ENCODE measurements at regions not wholly inside any gene's neighbourhood (a gene's known extent, or its start where the extent isn't known, plus 50 kb on each side); places are given as distances from the start of the nearest gene placed in this dataset.

DNA sequence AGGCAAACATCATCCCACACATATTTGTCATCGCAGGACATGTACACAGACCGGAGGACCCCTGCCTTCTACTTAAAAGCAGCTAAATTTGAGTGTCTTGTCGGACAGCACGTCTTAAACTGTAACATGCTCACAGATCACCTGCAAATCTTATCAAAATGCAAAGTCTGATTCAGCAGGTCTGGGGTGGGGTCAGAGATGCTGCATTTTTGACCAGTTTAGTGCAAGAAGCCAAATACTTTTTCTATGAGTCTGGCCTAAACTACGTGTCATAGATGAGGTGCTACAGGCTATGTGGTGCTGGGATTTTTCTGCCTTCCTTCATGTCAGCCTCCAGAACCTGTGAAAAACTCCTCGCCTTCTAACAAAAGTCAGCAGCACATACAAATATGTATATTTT is 178.8 kb upstream of the LHX5 start:
- DNase-seq, result no peak
- peaks cover 0 to 69% (median 0%) of the 10 kb centered on the region in 4 donors for H3K27me3 ChIP-seq
- H3K4me1 ChIP-seq, result no peaks in the 10 kb centered on the region
- H3K4me3 ChIP-seq, result no peak overlapping the region
- no peak overlapping the region for H3K27ac ChIP-seq
- H3K36me3 ChIP-seq, result no peaks in the 10 kb centered on the region
- intact Hi-C loops (cut with DNase I), result no loop called here
- 54 to 55% methylated on average over 6 of the region's 6 CpGs for WGBS, 2 donors
- H3K9me3 ChIP-seq, result peaks cover 0 to 5% (median 0%) of the 10 kb centered on the region in 3 donors
- TF ChIP-seq POLR2A (IDR thresholded peaks at IDR 0.05), result no peak
- TF ChIP-seq, protein P1, sequence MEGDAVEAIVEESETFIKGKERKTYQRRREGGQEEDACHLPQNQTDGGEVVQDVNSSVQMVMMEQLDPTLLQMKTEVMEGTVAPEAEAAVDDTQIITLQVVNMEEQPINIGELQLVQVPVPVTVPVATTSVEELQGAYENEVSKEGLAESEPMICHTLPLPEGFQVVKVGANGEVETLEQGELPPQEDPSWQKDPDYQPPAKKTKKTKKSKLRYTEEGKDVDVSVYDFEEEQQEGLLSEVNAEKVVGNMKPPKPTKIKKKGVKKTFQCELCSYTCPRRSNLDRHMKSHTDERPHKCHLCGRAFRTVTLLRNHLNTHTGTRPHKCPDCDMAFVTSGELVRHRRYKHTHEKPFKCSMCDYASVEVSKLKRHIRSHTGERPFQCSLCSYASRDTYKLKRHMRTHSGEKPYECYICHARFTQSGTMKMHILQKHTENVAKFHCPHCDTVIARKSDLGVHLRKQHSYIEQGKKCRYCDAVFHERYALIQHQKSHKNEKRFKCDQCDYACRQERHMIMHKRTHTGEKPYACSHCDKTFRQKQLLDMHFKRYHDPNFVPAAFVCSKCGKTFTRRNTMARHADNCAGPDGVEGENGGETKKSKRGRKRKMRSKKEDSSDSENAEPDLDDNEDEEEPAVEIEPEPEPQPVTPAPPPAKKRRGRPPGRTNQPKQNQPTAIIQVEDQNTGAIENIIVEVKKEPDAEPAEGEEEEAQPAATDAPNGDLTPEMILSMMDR (IDR thresholded peaks at IDR 0.05), result no peak

DNA sequence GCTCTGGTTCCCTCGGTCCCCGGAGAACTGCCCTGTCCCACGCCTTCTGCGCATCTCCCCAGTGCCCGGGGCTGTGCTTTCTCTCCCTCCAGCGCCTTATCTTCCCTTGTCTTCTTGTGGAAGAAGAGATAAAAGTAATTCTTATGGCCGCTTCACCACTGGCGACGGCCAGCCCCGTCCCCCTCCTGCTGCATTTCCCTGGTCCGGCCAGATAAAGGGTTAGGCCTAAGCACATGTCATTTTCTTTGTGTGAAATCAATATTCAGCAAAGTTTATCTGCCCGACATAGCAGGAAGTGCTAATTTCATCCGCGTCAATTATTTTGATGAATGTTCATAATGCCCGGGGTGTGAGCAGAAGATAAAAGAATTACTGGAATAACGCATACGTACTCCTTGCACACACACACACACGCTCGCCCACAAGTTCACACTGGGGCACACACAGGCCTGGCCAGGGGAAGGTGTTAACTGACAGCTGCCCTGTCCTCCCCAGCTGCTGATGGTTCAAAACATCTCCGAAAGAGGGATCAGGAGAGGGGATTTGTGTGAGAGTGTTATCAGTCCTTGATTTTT is 177.7 kb upstream of the LHX5 start:
- intact Hi-C loops (cut with DNase I), result no loop called here
- Histone ChIP-seq H3K4me3 (no peak overlapping the region), H3K27ac (no peak overlapping the region), H3K9me3 (no peaks in the 10 kb centered on the region), H3K4me1 (no peaks in the 10 kb centered on the region), H3K27me3 (peaks cover 0 to 81% (median 0%) of the 10 kb centered on the region in 4 donors), H3K36me3 (no peaks in the 10 kb centered on the region)
- 39 to 42% methylated on average over 20 of the region's 20 CpGs for WGBS, 2 donors
- DNase-seq, result no peak
- no peak for TF ChIP-seq POLR2A (IDR thresholded peaks at IDR 0.05)
- TF ChIP-seq, protein P1 (IDR thresholded peaks at IDR 0.05), result no peak

DNA sequence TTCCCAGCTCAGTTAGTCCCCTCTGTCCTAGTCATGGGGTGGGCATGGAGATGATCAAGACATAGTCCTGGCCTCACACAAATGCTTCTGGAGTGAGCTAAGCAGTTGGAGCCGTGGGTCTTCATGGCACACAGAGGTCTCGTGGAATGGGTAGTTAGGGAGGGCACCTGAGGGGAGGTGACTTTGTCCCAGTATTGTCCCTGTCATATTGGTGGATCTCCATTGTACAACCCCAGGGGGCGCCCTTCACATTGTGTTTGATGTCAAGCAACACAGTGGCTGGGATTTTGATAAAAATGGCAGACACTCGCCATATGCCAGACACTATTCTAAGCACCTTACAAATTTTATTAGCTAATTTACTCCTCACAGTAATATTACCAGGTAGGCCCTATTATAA is 175.4 kb upstream of the LHX5 start:
- WGBS, 2 donors, result 45 to 74% methylated on average over 3 to 4 of the region's 4 CpGs

DNA sequence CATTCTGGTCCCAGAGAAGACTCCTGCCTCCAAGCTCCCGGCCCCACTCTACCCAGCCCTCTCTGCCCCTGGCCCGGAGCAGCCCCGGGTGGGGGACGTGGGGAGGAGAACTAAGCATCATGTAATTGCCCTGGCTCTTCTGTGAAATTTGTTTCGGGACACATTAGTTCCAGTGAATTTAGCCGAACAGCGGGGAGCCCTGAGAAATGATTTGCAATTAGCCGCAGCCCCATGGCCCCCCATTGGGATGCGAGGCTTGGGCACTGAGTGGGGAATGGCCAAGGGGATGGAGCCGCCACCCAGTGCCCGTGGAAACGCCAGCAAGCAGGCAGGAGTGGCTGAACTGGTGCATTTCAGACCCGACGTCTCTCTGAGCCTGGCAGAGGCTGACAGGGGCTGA is 173.9 kb upstream of the LHX5 start:
- intact Hi-C loops (cut with DNase I), result no loop called here
- Histone ChIP-seq H3K27me3 (peaks cover 0 to 86% (median 0%) of the 10 kb centered on the region in 4 donors), H3K9me3 (no peaks in the 10 kb centered on the region), H3K27ac (no peak overlapping the region), H3K4me3 (no peak overlapping the region), H3K4me1 (no peaks in the 10 kb centered on the region), H3K36me3 (no peaks in the 10 kb centered on the region)
- 7 to 32% methylated on average over 3 to 7 of the region's 14 CpGs for WGBS, 2 donors
- no peak for DNase-seq
- TF ChIP-seq POLR2A (IDR thresholded peaks at IDR 0.05), result no peak
- TF ChIP-seq, protein P1 (IDR thresholded peaks at IDR 0.05), result no peak

More for the DNA sequence above, 175.4 kb upstream of the LHX5 start:
- Histone ChIP-seq H3K4me1 (no peaks in the 10 kb centered on the region), H3K9me3 (no peaks in the 10 kb centered on the region), H3K27me3 (peaks cover 0 to 82% (median 0%) of the 10 kb centered on the region in 4 donors), H3K4me3 (no peak overlapping the region), H3K36me3 (no peaks in the 10 kb centered on the region), H3K27ac (no peak overlapping the region)
- intact Hi-C loops (cut with DNase I), result no loop called here
- DNase-seq, result no peak
- no peak for TF ChIP-seq POLR2A (IDR thresholded peaks at IDR 0.05)
- TF ChIP-seq, protein P1 (IDR thresholded peaks at IDR 0.05), result no peak

DNA sequence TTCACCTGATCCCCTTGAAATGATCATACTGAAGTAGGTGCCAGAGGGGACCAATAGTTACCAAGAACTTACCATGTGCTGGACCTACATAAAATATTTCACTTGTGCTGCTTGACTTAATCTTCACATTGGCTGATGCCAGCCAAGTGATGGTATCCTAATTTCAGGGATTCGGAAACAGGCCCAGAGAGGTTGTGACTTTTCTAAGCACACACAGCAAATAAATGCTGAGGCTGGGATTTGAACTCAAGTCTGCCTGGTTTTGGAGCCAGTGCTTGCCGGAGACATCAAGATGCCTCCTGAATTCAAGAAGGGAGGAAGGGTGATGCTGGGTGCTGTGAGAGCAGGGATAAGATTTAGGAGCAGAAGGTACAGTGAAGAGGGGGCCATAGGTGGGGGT is 173.5 kb upstream of the LHX5 start:
- Histone ChIP-seq H3K27ac (no peak overlapping the region), H3K4me3 (no peak overlapping the region), H3K9me3 (no peaks in the 10 kb centered on the region), H3K4me1 (no peaks in the 10 kb centered on the region), H3K27me3 (peaks cover 0 to 86% (median 0%) of the 10 kb centered on the region in 4 donors), H3K36me3 (no peaks in the 10 kb centered on the region)
- TF ChIP-seq POLR2A (IDR thresholded peaks at IDR 0.05), result no peak
- TF ChIP-seq, protein P1 (IDR thresholded peaks at IDR 0.05), result no peak
- intact Hi-C loops (cut with DNase I), result no loop called here
- 64 to 92% methylated on average over 2 of the region's 2 CpGs for WGBS, 2 donors
- DNase-seq, result no peak
